Erythroblast (primary cell): ENCODE measurements at regions not wholly inside any gene's neighbourhood (a gene's known extent, or its start where the extent isn't known, plus 50 kb on each side); places are given as distances from the start of the nearest gene placed in this dataset.

ENCODE experiments used
- GATA1 ChIP-seq: IDR thresholded peaks from 2 replicates; pipeline ENCODE4 v1.6.1; 2011; ENCODE audit warnings: low read depth, mild to moderate bottlenecking, control low read depth, low read length, moderate library complexity
- POLR2A ChIP-seq: IDR thresholded peaks from 2 replicates; pipeline ENCODE4 v1.6.1; 2011; ENCODE audit warnings: mild to moderate bottlenecking, low read length

DNA sequence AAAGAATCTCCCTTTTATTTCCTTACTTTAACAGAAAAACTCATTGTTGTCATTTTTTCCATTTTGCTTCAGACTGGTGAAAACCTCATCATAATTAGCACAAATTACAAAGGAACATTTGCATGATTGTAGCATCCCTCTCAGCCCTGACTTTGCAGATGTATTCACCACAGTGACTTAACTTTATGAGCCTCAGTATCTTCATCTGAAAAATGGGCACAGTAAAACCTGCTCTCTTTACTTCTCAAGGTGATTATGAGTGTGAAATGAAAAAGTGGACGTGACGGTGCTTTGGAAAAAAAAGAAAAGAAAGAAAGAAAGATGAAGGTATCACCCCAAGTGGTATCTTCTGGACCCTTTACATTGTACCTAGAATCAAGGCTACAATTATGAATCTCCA, 193.4 kb upstream of the TOX3 start:
- TF ChIP-seq POLR2A, result no peak
- TF ChIP-seq GATA1, result no peak
